ENCODE measurements at regions not wholly inside any gene's neighbourhood (a gene's known extent, or its start where the extent isn't known, plus 50 kb on each side); places are given as distances from the start of the nearest gene placed in this dataset.
"Not testable (repeated sequence)": the region's sequence is repeated elsewhere in the genome, so short reads cannot be mapped to it uniquely, and the experiment has no call there.

GRCh38 chr3:3902161-3902560 lies 102.9 kb downstream of the LRRN1 start:
- DNase-seq: no peak

DNA sequence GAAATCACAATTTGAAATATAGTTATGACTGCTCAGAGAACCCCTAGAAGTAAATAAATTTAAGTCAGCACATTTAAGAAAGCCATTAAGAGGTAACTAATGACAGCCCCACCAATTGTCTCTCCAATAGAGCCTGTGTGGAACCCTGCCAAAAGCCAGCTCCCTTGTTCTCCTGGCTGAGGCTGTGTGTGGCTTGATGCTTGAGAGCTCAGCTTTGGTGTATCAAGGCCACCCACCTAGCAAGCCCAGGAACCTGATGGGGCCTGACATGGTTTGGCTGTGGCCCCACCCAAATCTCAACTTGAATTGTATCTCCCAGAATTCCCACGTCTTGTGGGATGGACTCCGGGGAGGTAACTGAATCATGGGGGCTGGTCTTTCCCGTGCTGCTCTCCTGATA lies 106.9 kb downstream of the LRRN1 start:
- peak; percentile 15 for DNase-seq

GRCh38 chr3:3907023-3907422 lies 107.8 kb downstream of the LRRN1 start:
- no peak for DNase-seq

DNA sequence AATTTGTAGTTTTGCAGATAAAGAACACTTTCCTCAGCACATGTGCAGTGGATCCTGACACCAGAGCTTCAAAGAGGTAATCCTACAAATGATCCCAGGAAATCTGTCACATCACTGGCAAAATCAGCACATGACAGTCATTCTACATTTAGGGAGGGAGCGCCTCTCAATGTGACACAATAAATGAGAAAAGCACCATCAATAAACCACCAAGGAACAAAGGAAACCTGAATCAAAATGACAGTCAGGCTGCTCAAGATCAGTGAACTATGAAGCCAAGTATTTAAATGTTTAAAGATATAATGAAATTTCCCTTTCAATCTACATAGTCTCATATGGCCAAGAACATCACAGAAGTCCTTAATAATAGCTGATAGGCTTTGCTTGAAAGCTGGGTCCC lies 119.5 kb downstream of the LRRN1 start:
- no peak for DNase-seq

DNA sequence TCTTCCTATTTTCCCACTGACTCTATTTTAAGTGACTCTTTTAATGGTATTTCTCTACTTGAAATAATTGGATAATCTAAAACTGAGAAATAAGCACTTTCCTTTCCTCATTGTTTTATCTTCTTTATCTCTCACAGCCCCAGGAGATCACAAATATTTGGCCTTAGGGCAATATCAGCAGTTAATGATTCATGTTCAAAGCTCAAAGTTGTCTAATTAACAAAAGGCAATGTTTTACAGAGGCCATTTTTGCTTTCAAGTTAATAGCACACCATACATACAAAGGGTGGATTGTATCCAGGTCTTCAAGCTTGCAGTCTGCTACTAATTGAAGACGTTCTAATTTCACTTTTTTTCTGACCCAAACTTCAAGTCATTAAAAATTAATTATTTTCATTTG lies 120.1 kb downstream of the LRRN1 start:
- DNase-seq: no peak

DNA sequence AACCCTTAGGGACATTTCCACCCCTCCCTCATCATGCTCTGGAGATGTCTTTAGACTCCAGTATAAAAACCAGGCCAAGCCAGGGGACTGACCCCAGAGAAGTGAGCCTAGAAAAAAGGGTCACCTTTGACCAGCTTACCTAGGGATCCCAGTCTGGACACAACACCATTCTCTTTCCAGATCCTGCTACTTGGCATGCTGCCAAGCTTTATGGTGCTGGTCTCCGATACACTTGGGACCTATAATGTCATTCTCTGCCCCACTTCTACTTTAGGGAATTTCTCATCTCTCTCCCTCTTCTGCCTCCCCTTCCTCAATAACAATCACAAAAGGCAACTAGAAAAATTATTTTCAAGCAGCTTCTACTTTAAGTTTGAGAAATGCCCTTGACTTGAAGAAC lies 124.4 kb downstream of the LRRN1 start:
- DNase-seq: no peak

DNA sequence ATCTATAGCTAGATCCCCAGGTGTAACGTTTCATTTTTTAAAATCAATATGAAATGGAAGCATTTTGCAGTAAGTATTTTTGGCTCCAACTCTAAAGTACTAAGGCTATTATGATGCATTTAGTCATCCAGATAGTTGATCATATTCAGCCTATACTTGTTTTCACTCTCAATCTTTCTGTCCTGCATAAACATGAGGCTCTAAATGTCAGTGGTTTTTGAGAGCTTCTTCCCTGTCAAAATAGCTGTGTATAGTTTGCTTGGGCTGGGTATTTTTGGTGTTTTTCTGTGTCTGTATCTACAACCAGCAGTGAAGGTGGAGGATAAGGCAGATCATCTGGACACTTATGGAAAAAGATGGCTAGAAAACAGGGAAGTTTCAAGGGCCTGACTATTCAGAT lies 128.0 kb downstream of the LRRN1 start:
- DNase-seq: no peak

GRCh38 chr3:3927965-3928364 lies 128.7 kb downstream of the LRRN1 start:
- no peak for DNase-seq

DNA sequence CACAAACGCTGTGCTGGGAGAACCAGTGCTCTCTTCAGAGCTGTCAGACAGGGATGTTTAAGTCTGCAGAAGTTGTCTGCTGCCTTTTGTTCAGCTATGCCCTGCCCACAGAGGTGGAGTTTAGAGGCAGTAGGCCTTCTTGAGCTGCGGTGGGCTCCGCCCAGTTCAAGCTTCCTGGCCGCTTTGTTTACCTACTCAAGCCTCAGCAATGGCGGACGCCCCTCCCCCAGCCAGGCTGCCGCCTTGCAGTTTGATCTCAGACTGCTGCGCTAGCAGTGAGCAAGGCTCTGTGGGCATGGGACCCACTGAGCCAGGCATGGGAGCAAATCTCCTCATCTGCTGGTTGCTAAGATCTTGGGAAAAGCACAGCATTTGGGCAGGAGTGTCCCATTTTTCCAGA lies 142.1 kb downstream of the LRRN1 start:
- not testable (repeated sequence) for DNase-seq

- DNase-seq: no peak
These were observed 151.8 kb downstream of the LRRN1 start for GRCh38 chr3:3951071-3951470.

GRCh38 chr3:3951501-3951900 lies 152.3 kb downstream of the LRRN1 start:
- DNase-seq: no peak

- DNase-seq: peak; percentile 38
These were observed 163.6 kb downstream of the LRRN1 start for GRCh38 chr3:3962867-3963266.

DNA sequence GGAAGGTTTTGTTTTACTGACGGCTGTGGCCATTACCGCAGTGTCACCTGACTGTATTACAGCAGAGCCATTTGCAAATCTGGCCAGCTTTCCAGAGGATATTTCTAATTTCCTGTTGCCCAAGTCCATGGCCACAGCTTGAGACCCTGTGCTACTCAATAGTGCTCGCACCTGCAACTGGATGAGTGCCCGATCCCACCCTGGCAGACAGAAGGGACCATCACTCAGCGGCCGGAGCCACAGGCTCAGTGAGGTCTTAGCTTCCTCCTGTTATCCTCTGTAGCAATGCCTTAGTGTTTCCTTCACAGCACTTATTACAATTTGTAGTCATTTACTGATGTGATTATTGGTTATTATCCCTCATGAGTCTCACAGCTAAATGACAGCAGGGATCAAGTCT lies 184.8 kb downstream of the LRRN1 start:
- DNase-seq: no peak

- DNase-seq: peak; percentile 2
These were observed 192.4 kb downstream of the LRRN1 start for GRCh38 chr3:3991598-3991997.

DNA sequence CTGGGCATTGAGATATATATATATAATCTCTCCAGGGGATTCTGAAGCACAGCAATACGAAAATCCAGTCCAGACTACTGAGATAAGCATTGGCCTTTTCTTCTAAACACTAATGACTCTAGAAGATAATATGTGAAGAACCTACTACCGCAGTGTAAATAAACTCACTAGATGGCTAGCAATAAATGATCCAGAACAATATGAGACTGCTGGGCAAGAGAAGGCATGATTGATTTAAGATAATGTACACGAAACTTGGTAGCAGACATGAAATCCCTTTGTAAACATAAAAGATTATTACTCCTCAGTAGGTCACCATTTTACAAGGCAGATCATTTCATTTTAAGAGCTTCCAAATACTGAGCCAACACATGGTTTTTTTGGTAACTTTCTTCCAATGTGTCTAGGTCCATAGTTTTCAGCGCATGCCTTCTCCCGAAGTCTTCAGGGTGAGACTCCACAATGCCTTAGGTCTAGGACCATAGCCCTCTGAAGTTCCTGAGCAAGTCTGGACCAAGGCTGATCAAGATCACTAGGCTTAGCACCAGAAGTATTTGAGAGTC lies 193.2 kb downstream of the LRRN1 start:
- peak; percentile 53 for DNase-seq

DNA sequence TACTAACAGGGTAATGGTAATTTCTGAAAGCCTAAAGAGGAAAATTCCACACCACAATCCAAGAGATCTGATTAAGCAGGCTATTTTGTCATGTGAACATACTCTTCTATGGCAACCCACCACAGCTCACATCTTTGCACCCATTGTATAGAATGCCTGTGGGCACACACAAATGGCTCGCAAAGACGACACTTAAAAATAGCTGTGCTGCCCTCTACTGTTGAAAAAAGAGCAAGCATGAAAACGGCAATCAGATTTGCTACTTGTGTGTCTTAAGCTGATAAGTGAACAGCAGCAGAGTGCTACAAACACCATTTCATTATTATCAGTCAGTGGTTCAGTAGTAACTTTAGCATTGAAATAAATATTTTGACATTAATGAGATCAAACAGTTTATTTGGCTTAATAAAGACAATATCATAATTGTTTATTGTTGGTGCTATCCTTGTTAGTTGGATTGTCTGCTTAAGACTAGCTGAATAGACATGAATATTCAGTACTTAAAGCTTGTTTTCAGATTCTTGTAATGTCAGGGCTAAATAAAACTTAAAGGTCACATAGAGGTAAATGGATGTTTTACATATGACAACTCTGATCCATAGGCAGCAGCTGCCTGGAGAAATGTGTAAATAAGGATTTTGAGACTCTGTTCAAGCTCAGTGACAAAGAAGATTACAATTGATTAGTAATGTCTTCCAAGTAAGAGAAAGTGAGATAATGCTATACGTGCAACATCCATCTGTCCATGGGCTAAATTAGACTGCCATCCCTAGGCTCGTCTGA lies 199.1 kb downstream of the LRRN1 start:
- DNase-seq: peak; percentile 71

GRCh38 chr3:3999340-3999739 lies 200.1 kb downstream of the LRRN1 start:
- not testable (repeated sequence) for DNase-seq

DNA sequence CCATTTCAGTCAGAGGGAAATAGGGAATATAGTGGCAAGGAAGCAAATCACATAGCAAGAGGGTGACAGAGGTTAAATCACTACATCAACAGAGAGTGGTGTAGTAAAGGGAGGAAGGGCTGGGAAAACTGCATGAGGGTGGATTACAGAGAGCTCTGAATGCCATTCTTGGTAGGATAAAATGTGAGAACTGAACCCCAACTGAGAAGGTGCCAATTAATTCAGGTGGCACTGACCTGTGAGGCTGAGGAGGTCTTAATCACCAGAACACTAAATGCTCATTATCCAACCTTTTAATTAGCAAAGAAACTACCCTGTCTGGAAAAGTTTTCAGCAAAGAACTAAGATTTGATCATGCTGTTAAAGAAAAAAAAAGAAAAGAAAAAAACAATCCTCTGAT lies 202.7 kb downstream of the LRRN1 start:
- DNase-seq: peak; percentile 35

DNA sequence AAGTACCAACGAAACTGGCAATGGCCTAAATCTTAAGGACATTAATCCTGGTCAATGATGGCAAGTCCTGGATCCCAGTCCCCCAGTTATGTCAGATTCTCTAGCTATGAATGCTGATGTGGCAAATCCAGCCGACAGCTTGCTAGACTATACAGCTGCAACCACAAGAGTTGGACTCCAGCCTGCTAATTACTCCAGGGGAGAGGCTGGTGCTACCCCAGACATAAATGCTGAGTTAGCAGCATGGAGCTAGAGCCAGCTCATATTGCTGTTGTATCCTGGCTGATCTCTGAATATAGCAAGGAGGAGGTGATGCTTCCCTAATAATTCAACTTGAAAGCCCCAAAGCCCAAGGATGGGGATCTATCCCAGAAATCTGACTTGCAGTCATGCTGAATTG lies 207.1 kb downstream of the LRRN1 start:
- peak; percentile 3 for DNase-seq

DNA sequence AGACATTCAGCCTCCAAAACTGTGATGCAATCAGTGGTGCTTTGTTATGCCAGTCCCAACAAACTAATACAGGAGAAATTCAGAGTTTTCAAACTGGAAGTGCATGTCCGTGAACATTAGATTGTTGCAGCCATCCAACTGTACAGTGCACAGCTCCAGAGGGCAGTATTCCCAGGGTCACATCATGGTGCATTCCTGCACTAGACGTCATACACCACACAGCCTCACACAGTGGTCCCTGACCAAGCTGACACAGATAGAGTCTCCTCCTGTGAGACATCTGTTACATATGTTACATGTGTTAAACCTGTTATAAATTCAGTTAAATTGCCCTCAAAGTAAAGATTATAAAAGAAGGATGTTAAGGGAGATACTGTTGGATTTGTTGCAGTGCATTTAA lies 209.0 kb downstream of the LRRN1 start:
- DNase-seq: no peak

DNA sequence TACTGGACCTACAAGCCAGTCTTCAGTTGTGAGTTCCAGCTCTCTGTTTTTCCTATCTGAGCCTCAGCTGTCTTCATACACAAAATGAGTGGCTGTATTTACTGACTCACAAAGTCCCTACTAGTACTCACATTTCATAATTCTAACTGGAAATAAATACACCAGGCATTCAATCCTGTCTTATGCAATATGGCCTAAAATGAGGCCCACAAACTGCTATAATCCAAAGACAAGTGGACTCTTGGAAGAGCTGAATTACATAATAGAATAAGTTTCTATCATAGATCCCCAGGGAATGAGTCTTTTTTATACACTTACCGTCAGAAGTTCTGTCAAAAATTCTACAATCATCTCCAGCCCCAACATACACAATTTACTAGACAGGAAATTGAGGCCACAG lies 211.9 kb downstream of the LRRN1 start:
- DNase-seq: no peak

DNA sequence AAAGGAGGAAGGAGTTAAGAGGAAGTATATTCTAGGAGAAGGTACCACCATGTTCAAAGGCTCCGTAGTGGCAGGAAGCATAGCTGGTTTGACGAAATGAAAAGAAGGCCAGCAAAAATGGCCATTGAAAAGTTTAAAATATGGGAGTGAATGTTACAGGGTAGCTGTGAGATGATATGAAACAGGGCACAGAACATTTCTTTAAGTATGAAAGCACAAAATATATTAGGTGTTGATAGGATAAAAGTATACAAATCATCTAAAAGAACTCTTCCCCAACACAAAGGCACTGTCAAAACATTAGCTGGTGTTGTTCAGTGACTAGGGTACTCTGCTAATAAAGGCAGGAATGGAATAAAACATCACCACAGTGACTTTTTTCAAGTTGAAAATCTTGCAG lies 216.2 kb downstream of the LRRN1 start:
- DNase-seq: no peak

DNA sequence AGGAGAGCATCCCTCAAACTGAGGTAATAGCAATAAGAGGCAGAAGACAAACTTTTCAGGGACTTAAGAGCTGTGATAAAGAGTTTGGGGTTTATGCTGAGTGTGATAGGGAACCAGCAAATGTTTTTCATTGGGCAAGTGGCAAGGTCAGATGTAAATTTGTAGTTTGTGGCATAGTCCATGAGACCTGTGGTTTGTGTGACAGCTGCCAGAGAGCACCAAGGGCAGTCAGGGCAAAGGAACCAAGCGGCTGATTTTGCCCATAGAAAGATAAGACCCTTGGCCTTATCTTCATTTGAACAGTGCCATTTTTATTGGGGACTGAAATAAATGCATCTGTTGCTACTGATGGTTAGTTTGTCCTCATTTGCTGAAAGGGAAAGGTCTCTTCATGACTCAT lies 220.3 kb downstream of the LRRN1 start:
- no peak for DNase-seq

DNA sequence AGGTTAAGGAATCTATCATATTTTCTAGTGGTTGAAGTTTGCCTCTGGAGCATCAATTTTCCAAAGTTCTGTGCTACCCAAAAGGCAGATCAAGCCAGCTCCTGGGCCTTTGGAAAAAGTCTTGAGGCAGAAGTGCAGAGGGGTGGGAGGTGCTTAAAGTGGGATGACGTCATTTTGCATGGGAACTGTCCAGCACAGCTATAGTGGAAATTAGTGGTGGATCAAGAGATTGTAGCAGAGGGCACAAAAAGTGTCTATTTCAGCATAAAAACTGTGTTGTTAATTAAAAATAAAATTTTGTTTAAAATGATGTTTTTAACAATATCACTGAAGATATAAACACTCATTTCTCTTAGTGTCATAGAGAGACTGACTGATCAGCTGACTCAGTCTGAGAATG lies 221.9 kb downstream of the LRRN1 start:
- no peak for DNase-seq

- DNase-seq: no peak
These were observed 229.9 kb downstream of the LRRN1 start for GRCh38 chr3:4029135-4029534.
